ENCODE measurements at regions not wholly inside any gene's neighbourhood (a gene's known extent, or its start where the extent isn't known, plus 50 kb on each side); places are given as distances from the start of the nearest gene placed in this dataset.

DNA sequence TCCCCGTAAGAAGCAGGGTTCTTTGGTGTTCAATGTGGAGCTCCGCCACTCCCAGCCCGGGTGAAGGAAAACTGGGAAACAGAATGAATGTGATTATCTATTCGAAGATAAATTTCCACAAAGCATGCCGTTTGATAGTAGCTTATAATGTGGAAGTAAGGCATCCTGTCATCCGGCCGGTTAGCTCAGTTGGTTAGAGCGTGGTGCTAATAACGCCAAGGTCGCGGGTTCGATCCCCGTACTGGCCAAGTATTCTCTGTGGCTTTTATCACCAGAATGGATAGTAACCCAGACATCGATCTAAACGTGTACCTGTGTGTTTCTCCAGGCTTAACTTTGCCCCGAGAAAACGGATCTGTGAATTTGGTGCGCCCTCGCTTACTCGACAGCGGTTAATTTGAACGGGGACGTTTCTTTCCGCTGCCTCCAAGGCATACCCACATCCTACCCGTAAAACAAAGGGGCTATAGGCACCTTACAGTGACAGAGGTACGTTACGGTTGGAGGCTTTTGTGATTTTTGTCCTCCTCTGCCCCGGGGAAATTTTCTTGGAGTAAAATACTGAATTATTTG lies 215.2 kb upstream of the ZNF184 start (continued):
- TF ChIP-seq CC2D1A (CRISPR knock-in tag; IDR thresholded peaks at IDR 0.05) (no peak), YEATS4 (CRISPR knock-in tag; IDR thresholded peaks at IDR 0.05; ENCODE audit: borderline replicate concordance) (peak; percentile 56; the same call in 1 of the 2 replicates), NAIF1 (CRISPR knock-in tag; IDR thresholded peaks at IDR 0.05; ENCODE audit: borderline replicate concordance) (peak; percentile 90), MED13 (CRISPR knock-in tag; IDR thresholded peaks at IDR 0.05) (no peak), ZNF34 (CRISPR knock-in tag; IDR thresholded peaks at IDR 0.05; ENCODE audit: borderline replicate concordance) (no peak), HDAC1 (CRISPR knock-in tag; IDR thresholded peaks at IDR 0.05) (peak; percentile 78; the same call in 1 of the 2 replicates), YY1 (IDR thresholded peaks at IDR 0.05; ENCODE audit: insufficient read depth, insufficient replicate concordance, low read depth, low read length) (peak; percentile 42), RBFOX2 (IDR thresholded peaks at IDR 0.05; ENCODE audit: low read depth, low read length) (no peak), ADNP (CRISPR knock-in tag; IDR thresholded peaks at IDR 0.05) (peak; percentile 86), STAT5B (CRISPR knock-in tag; IDR thresholded peaks at IDR 0.05) (0 out of 2 replicates have a peak, but pooled peaks have one; percentile 39), SNAPC2 (CRISPR knock-in tag; IDR thresholded peaks at IDR 0.05) (no peak), HNF4G (IDR thresholded peaks at IDR 0.05; ENCODE audit: borderline replicate concordance, low read depth, low read length) (no peak), HNF4G (CRISPR knock-in tag; IDR thresholded peaks at IDR 0.05; ENCODE audit: borderline replicate concordance, low read depth) (no peak), IKZF4 (CRISPR knock-in tag; IDR thresholded peaks at IDR 0.05; ENCODE audit: borderline replicate concordance, low read depth, not compliant biosample characterization) (no peak), ZNF451 (CRISPR knock-in tag; IDR thresholded peaks at IDR 0.05) (peak; percentile 56; the same call in 1 of the 2 replicates), KLF6 (CRISPR knock-in tag; IDR thresholded peaks at IDR 0.05) (peak; percentile 80), SUZ12 (IDR thresholded peaks at IDR 0.05; ENCODE audit: low read depth, low read length) (no peak)
- TF ChIP-seq, protein P1, sequence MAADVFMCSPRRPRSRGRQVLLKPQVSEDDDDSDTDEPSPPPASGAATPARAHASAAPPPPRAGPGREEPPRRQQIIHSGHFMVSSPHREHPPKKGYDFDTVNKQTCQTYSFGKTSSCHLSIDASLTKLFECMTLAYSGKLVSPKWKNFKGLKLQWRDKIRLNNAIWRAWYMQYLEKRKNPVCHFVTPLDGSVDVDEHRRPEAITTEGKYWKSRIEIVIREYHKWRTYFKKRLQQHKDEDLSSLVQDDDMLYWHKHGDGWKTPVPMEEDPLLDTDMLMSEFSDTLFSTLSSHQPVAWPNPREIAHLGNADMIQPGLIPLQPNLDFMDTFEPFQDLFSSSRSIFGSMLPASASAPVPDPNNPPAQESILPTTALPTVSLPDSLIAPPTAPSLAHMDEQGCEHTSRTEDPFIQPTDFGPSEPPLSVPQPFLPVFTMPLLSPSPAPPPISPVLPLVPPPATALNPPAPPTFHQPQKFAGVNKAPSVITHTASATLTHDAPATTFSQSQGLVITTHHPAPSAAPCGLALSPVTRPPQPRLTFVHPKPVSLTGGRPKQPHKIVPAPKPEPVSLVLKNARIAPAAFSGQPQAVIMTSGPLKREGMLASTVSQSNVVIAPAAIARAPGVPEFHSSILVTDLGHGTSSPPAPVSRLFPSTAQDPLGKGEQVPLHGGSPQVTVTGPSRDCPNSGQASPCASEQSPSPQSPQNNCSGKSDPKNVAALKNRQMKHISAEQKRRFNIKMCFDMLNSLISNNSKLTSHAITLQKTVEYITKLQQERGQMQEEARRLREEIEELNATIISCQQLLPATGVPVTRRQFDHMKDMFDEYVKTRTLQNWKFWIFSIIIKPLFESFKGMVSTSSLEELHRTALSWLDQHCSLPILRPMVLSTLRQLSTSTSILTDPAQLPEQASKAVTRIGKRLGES (CRISPR knock-in tag; IDR thresholded peaks at IDR 0.05; ENCODE audit: borderline replicate concordance), result 0 out of 2 replicates have a peak, but pooled peaks have one; percentile 12
- TF ChIP-seq, protein P2, sequence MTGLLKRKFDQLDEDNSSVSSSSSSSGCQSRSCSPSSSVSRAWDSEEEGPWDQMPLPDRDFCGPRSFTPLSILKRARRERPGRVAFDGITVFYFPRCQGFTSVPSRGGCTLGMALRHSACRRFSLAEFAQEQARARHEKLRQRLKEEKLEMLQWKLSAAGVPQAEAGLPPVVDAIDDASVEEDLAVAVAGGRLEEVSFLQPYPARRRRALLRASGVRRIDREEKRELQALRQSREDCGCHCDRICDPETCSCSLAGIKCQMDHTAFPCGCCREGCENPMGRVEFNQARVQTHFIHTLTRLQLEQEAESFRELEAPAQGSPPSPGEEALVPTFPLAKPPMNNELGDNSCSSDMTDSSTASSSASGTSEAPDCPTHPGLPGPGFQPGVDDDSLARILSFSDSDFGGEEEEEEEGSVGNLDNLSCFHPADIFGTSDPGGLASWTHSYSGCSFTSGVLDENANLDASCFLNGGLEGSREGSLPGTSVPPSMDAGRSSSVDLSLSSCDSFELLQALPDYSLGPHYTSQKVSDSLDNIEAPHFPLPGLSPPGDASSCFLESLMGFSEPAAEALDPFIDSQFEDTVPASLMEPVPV (CRISPR knock-in tag; IDR thresholded peaks at IDR 0.05), result no peak
- TF ChIP-seq, protein P3, sequence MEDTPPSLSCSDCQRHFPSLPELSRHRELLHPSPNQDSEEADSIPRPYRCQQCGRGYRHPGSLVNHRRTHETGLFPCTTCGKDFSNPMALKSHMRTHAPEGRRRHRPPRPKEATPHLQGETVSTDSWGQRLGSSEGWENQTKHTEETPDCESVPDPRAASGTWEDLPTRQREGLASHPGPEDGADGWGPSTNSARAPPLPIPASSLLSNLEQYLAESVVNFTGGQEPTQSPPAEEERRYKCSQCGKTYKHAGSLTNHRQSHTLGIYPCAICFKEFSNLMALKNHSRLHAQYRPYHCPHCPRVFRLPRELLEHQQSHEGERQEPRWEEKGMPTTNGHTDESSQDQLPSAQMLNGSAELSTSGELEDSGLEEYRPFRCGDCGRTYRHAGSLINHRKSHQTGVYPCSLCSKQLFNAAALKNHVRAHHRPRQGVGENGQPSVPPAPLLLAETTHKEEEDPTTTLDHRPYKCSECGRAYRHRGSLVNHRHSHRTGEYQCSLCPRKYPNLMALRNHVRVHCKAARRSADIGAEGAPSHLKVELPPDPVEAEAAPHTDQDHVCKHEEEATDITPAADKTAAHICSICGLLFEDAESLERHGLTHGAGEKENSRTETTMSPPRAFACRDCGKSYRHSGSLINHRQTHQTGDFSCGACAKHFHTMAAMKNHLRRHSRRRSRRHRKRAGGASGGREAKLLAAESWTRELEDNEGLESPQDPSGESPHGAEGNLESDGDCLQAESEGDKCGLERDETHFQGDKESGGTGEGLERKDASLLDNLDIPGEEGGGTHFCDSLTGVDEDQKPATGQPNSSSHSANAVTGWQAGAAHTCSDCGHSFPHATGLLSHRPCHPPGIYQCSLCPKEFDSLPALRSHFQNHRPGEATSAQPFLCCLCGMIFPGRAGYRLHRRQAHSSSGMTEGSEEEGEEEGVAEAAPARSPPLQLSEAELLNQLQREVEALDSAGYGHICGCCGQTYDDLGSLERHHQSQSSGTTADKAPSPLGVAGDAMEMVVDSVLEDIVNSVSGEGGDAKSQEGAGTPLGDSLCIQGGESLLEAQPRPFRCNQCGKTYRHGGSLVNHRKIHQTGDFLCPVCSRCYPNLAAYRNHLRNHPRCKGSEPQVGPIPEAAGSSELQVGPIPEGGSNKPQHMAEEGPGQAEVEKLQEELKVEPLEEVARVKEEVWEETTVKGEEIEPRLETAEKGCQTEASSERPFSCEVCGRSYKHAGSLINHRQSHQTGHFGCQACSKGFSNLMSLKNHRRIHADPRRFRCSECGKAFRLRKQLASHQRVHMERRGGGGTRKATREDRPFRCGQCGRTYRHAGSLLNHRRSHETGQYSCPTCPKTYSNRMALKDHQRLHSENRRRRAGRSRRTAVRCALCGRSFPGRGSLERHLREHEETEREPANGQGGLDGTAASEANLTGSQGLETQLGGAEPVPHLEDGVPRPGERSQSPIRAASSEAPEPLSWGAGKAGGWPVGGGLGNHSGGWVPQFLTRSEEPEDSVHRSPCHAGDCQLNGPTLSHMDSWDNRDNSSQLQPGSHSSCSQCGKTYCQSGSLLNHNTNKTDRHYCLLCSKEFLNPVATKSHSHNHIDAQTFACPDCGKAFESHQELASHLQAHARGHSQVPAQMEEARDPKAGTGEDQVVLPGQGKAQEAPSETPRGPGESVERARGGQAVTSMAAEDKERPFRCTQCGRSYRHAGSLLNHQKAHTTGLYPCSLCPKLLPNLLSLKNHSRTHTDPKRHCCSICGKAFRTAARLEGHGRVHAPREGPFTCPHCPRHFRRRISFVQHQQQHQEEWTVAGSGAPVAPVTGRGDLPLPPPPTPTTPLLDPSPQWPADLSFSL (CRISPR knock-in tag; IDR thresholded peaks at IDR 0.05), result no peak; the same call in 1 of the 2 replicates

Data from HepG2 (cell line).